HG02840 (cell line): ENCODE measurements at regions not wholly inside any gene's neighbourhood (a gene's known extent, or its start where the extent isn't known, plus 50 kb on each side); places are given as distances from the start of the nearest gene placed in this dataset.
"Not testable (repeated sequence)": the region's sequence is repeated elsewhere in the genome, so short reads cannot be mapped to it uniquely, and the experiment has no call there.

Experiments used
- ATAC-seq: cut with Tn5 transposase; IDR thresholded peaks from one replicate; pipeline ENCODE4 v1.9.1; 2021; ENCODE audit warnings: mild to moderate bottlenecking, moderate library complexity, moderate number of reproducible peaks; ENCODE audit not compliant: unreplicated experiment, low FRiP score

- no peak for ATAC-seq
Measured at GRCh38 chr7:109549471-109550193, 980.0 kb downstream of the DNAJB9 start.

- no peak for ATAC-seq
Measured at GRCh38 chr7:109552017-109552416, 982.3 kb downstream of the DNAJB9 start.

- no peak for ATAC-seq
Measured at GRCh38 chr7:109577265-109577664, 1007.6 kb downstream of the DNAJB9 start.

GRCh38 chr7:109579901-109580300 is 1010.2 kb downstream of the DNAJB9 start:
- ATAC-seq: no peak

- ATAC-seq: no peak
Measured at GRCh38 chr7:109582211-109582610, 1012.5 kb downstream of the DNAJB9 start.

- not testable (repeated sequence) for ATAC-seq
Measured at GRCh38 chr7:109596948-109597347, 1027.3 kb downstream of the DNAJB9 start.

GRCh38 chr7:109611656-109612055 is 1042.0 kb downstream of the DNAJB9 start:
- ATAC-seq: no peak

- ATAC-seq: no peak
Measured at GRCh38 chr7:109616551-109617069, 1046.9 kb downstream of the DNAJB9 start.

GRCh38 chr7:109622320-109622719 is 1052.6 kb downstream of the DNAJB9 start:
- ATAC-seq: no peak

- ATAC-seq: not testable (repeated sequence)
Measured at GRCh38 chr7:109632890-109633289, 1063.2 kb downstream of the DNAJB9 start.

GRCh38 chr7:109635374-109635773 is 1065.7 kb downstream of the DNAJB9 start:
- no peak for ATAC-seq

- ATAC-seq: no peak
Measured at GRCh38 chr7:109637428-109637990, 1067.8 kb downstream of the DNAJB9 start.

- ATAC-seq: no peak
Measured at GRCh38 chr7:109638321-109638720, 1068.6 kb downstream of the DNAJB9 start.

GRCh38 chr7:109639561-109639960 is 1069.9 kb downstream of the DNAJB9 start:
- ATAC-seq: no peak

- ATAC-seq: no peak
Measured at GRCh38 chr7:109641445-109641844, 1071.8 kb downstream of the DNAJB9 start.

- ATAC-seq: no peak
Measured at GRCh38 chr7:109646124-109646523, 1076.5 kb downstream of the DNAJB9 start.

GRCh38 chr7:109646594-109646993 is 1076.9 kb downstream of the DNAJB9 start:
- not testable (repeated sequence) for ATAC-seq

- ATAC-seq: not testable (repeated sequence)
Measured at GRCh38 chr7:109647263-109647662, 1077.6 kb downstream of the DNAJB9 start.

GRCh38 chr7:109659261-109659660 is 1089.6 kb downstream of the DNAJB9 start:
- no peak for ATAC-seq

GRCh38 chr7:109660401-109660800 is 1090.7 kb downstream of the DNAJB9 start:
- ATAC-seq: no peak

- no peak for ATAC-seq
Measured at GRCh38 chr7:109663806-109664205, 1094.1 kb downstream of the DNAJB9 start.

- not testable (repeated sequence) for ATAC-seq
Measured at GRCh38 chr7:109687269-109687668, 1117.6 kb downstream of the DNAJB9 start.
